UCSD-AML1 (cell line): ENCODE measurements at regions not wholly inside any gene's neighbourhood (a gene's known extent, or its start where the extent isn't known, plus 50 kb on each side); places are given as distances from the start of the nearest gene placed in this dataset.

Source experiments
- DNase-seq: peaks from one replicate; lab custom pipeline; 2025; ENCODE audit not compliant: unreplicated experiment; lab: John Stamatoyannopoulos, UW

GRCh38 chr7:19871102-19871501, 97.7 kb upstream of the TMEM196 start:
- DNase-seq: no peak

GRCh38 chr7:19869979-19870378, 96.6 kb upstream of the TMEM196 start:
- no peak for DNase-seq

GRCh38 chr7:19853261-19853832, 79.9 kb upstream of the TMEM196 start:
- no peak for DNase-seq

GRCh38 chr7:19852192-19852591, 78.8 kb upstream of the TMEM196 start:
- DNase-seq: no peak

GRCh38 chr7:19851504-19851903, 78.1 kb upstream of the TMEM196 start:
- no peak for DNase-seq

DNA sequence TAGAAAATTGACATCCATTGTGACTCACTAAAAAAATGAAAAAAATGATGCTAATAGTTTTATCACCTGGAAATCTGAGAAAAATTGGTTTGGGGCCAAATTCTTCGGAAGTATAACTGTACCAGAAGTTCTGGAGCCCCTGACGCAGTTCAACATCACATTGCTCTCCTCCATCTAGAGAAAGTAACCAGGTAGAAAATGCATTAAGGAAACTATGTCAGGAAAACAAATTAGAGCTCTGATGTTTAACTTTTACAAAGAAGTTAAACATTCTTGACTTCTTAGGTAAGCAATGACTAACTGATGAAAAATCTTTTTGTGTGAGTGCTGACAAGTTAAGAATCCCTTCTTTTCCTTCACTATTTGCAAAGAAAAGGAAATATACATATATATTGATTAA, 61.1 kb upstream of the TMEM196 start:
- DNase-seq: no peak

DNA sequence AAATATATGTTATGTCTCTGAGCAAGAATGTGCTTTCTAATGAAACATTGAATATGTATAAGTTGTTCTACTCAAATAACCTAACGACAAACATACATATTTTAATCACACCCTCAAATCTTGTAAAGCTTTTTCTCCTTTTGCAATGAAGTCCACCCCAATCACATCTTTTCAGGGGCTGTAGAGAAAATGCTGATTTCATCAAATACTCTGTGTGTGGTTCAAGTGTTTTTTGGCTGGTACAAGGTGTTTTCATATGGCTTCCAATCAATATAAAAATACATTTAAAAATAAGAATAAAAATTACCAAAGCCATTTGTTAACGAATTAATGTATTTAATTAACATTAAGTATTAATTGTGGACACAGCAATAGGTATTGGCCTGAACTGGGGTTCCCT, 57.2 kb upstream of the TMEM196 start:
- no peak for DNase-seq
